H9 (cell line): ENCODE measurements at regions not wholly inside any gene's neighbourhood (a gene's known extent, or its start where the extent isn't known, plus 50 kb on each side); places are given as distances from the start of the nearest gene placed in this dataset.

Source experiments
- DNase-seq: peaks from one replicate; pipeline ENCODE4 v3.0.0-alpha.2; 2017
- H2AFZ ChIP-seq: one replicate; pipeline ENCODE4 v1.6.1; 2013; ENCODE audit warnings: mild to moderate bottlenecking, low read length, control low read depth, moderate library complexity
- H2AK5ac ChIP-seq: 2 replicates; pipeline ENCODE4 v1.6.1; 2013; ENCODE audit warnings: low read length, control low read depth, mixed read lengths; ENCODE audit not compliant: insufficient read length
- H2BK120ac ChIP-seq: one replicate; pipeline ENCODE4 v1.6.1; 2013; ENCODE audit warnings: low read depth, mild to moderate bottlenecking, low read length, control low read depth, inconsistent platforms; ENCODE audit not compliant: poor library complexity, severe bottlenecking
- H2BK12ac ChIP-seq: 2 replicates; pipeline ENCODE4 v1.6.1; 2013; ENCODE audit warnings: low read length, control low read depth, mixed read lengths, low read depth; ENCODE audit not compliant: insufficient read length
- H2BK15ac ChIP-seq: 2 replicates; pipeline ENCODE4 v1.6.1; 2013; ENCODE audit warnings: low read depth, low read length, control low read depth
- H2BK20ac ChIP-seq: one replicate; pipeline ENCODE4 v1.6.1; 2013; ENCODE audit warnings: low read depth, mild to moderate bottlenecking, low read length, control low read depth, inconsistent platforms; ENCODE audit not compliant: poor library complexity, severe bottlenecking
- H2BK5ac ChIP-seq: 2 replicates; pipeline ENCODE4 v1.6.1; 2013; ENCODE audit warnings: low read length, control low read depth, mixed read lengths; ENCODE audit not compliant: insufficient read length
- H3K14ac ChIP-seq: 2 replicates; pipeline ENCODE4 v1.6.1; 2013; ENCODE audit warnings: low read length, control low read depth; ENCODE audit not compliant: insufficient read depth
- H3K18ac ChIP-seq: 2 replicates; pipeline ENCODE4 v1.6.1; 2013; ENCODE audit warnings: low read depth, mild to moderate bottlenecking, mixed read lengths, low read length, control low read depth; ENCODE audit not compliant: insufficient read length
- H3K23ac ChIP-seq: 2 replicates; pipeline ENCODE4 v1.6.1; 2013; ENCODE audit warnings: low read length, control low read depth, mixed read lengths, low read depth; ENCODE audit not compliant: insufficient read length
- H3K23me2 ChIP-seq: 2 replicates; pipeline ENCODE4 v1.6.1; 2013; ENCODE audit warnings: low read depth, mild to moderate bottlenecking, mixed read lengths, low read length, control low read depth; ENCODE audit not compliant: insufficient read length, poor library complexity, severe bottlenecking
- H3K27ac ChIP-seq: 2 replicates; pipeline ENCODE4 v1.5.1; 2013; ENCODE audit warnings: low read length, control low read depth, mixed read lengths, low read depth; ENCODE audit not compliant: insufficient read length
- H3K27me3 ChIP-seq: 2 replicates; pipeline ENCODE4 v1.6.1; 2013; ENCODE audit warnings: low read length, control low read depth, inconsistent platforms; ENCODE audit not compliant: insufficient read depth
- H3K4ac ChIP-seq: 2 replicates; pipeline ENCODE4 v1.6.1; 2013; ENCODE audit warnings: low read depth, mild to moderate bottlenecking, control low read depth, inconsistent platforms, low read length, moderate library complexity
- H3K4me1 ChIP-seq: 2 replicates; pipeline ENCODE4 v1.6.1; 2013; ENCODE audit warnings: low read length, control low read depth, inconsistent platforms; ENCODE audit not compliant: insufficient read depth
- H3K4me2 ChIP-seq: 2 replicates; pipeline ENCODE4 v1.6.1; 2013; ENCODE audit warnings: low read length, control low read depth, mixed read lengths; ENCODE audit not compliant: insufficient read length, insufficient read depth
- H3K56ac ChIP-seq: 2 replicates; pipeline ENCODE4 v1.6.1; 2013; ENCODE audit warnings: low read depth, mild to moderate bottlenecking, mixed read lengths, low read length, control low read depth; ENCODE audit not compliant: insufficient read length
- H3K79me1 ChIP-seq: 2 replicates; pipeline ENCODE4 v1.6.1; 2013; ENCODE audit warnings: low read depth, mild to moderate bottlenecking, moderate library complexity, low read length, control low read depth, inconsistent platforms; ENCODE audit not compliant: insufficient read depth, poor library complexity, severe bottlenecking
- H3K79me2 ChIP-seq: 2 replicates; pipeline ENCODE4 v1.6.1; 2013; ENCODE audit warnings: low read length, control low read depth, inconsistent platforms; ENCODE audit not compliant: insufficient read depth
- H3K9ac ChIP-seq: 2 replicates; pipeline ENCODE4 v1.6.1; 2013; ENCODE audit warnings: low read length, control low read depth, mixed read lengths; ENCODE audit not compliant: insufficient read length; ENCODE audit errors: extremely low read depth
- H3K9me3 ChIP-seq: one replicate; pipeline ENCODE4 v1.6.1; 2013; ENCODE audit warnings: low read depth, low read length, inconsistent platforms; ENCODE audit not compliant: control insufficient read depth
- H3T11ph ChIP-seq: one replicate; pipeline ENCODE4 v1.6.1; 2013; ENCODE audit warnings: mild to moderate bottlenecking, low read length, control low read depth, inconsistent platforms
- H4K20me1 ChIP-seq: one replicate; pipeline ENCODE4 v1.6.1; 2013; ENCODE audit not compliant: control insufficient read depth, insufficient read length, insufficient read depth
- H4K5ac ChIP-seq: 2 replicates; pipeline ENCODE4 v1.6.1; 2013; ENCODE audit warnings: low read depth, mild to moderate bottlenecking, mixed read lengths, low read length, control low read depth; ENCODE audit not compliant: insufficient read length
- H4K8ac ChIP-seq: replicated peaks from 2 replicates; pipeline ENCODE4 v1.6.1; 2013; ENCODE audit warnings: low read length, control low read depth, mixed read lengths, low read depth; ENCODE audit not compliant: insufficient read length
- H4K91ac ChIP-seq: 2 replicates; pipeline ENCODE4 v1.6.1; 2013; ENCODE audit warnings: low read depth, mild to moderate bottlenecking, moderate library complexity, mixed read lengths, low read length, control low read depth; ENCODE audit not compliant: insufficient read length
- H3K27ac Mint-ChIP-seq, 3 experiments: 2 replicates in 2 of 3; 3 replicates in 1 of 3; pipeline ENCODE4 v1.8.0; 2020 to 2021; ENCODE audit warnings: mixed read lengths in 3 of 3, mild to moderate bottlenecking in 1 of 3, moderate library complexity in 1 of 3
- H3K27me3 Mint-ChIP-seq: 2 replicates; pipeline ENCODE4 v1.8.0; 2021; ENCODE audit warnings: low read depth, mild to moderate bottlenecking, moderate library complexity, mixed read lengths
- H3K36me3 Mint-ChIP-seq, 3 experiments: 2 replicates in 2 of 3; 3 replicates in 1 of 3; pipeline ENCODE4 v1.8.0; 2020 to 2021; ENCODE audit warnings: low read depth in 3 of 3, mixed read lengths in 3 of 3; ENCODE audit not compliant: insufficient read depth in 1 of 3
- H3K4me1 Mint-ChIP-seq, 2 experiments: 2 replicates each; pipeline ENCODE4 v1.8.0; 2020; ENCODE audit warnings: mixed read lengths in 2 of 2
- H3K4me3 Mint-ChIP-seq, 2 experiments: 2 replicates in 1 of 2; 3 replicates in 1 of 2; pipeline ENCODE4 v1.8.0; 2020 to 2021; ENCODE audit warnings: mild to moderate bottlenecking in 2 of 2, mixed read lengths in 2 of 2, moderate library complexity in 1 of 2
- H3K9me3 Mint-ChIP-seq, 2 experiments: 2 replicates in 1 of 2; 3 replicates in 1 of 2; pipeline ENCODE4 v1.8.0; 2020; ENCODE audit warnings: mild to moderate bottlenecking in 2 of 2, mixed read lengths in 2 of 2, moderate library complexity in 1 of 2
- WGBS: extraction: QIAGEN DNeasy Blood & Tissue Kit; methylation state at CpG from one replicate; pipeline ENCODE4 v1.1.7; 2013; ENCODE audit warnings: missing lambda C conversion rate, low lambda C conversion rate, mixed read lengths; ENCODE audit not compliant: insufficient read length; ENCODE audit errors: extremely low coverage; 5-methylcytosine and 5-hydroxymethylcytosine counted together
- TF ChIP-seq, protein P1 (sequence below): fragments of 200-600 bp; sonication (generic); conservative IDR thresholded peaks from 3 replicates; pipeline ENCODE4 v1.8.0; 2021; ENCODE audit warnings: antibody characterized with exemption, mild to moderate bottlenecking

DNA sequence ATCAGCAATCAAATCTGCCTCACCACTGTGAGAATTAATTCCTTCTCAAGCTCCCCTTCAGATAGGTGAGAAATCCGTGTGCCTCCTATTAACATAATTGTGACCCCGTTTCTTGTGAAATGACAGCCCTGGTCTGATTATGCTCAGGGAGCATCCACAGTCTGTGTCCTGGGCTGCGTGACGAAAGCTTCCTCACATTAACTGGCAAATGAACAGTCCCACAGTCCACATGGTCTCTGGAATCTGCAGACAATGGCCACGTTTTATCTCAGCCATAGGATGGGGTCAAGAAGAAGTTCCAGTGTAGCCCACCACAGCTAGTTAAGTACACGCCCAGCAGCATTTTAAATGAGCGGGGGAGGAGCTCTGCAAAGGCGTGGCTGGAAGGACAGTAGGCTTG is 229.2 kb downstream of the RPS24 start:
- H2AK5ac ChIP-seq = no peak overlapping the region
- no peaks in the 10 kb centered on the region for H3K79me2 ChIP-seq
- peaks cover 3 to 4% of the 10 kb centered on the region in 2 experiments; a peak in 3 of 5 replicates for H3K9me3 Mint-ChIP-seq
- no peak overlapping the region for H2BK20ac ChIP-seq
- no peak overlapping the region for H2BK5ac ChIP-seq
- no peak overlapping the region for H3K4me3 Mint-ChIP-seq
- no peak overlapping the region for H3T11ph ChIP-seq
- H3K27me3 Mint-ChIP-seq = peaks cover 5% of the 10 kb centered on the region
- DNase-seq = no peak
- no peaks in the 10 kb centered on the region for H3K9me3 ChIP-seq
- H2BK120ac ChIP-seq = no peak overlapping the region
- H2BK12ac ChIP-seq = no peak overlapping the region
- H3K4me1 ChIP-seq = no peaks in the 10 kb centered on the region
- H2BK15ac ChIP-seq = no peak overlapping the region
- H4K91ac ChIP-seq = no peak overlapping the region
- peaks cover 0 to under 1% (median 0%) of the 10 kb centered on the region in 3 experiments; a peak in 2 of 7 replicates for H3K36me3 Mint-ChIP-seq
- no peaks in the 10 kb centered on the region for H3K79me1 ChIP-seq
- no peaks in the 10 kb centered on the region for H3K23me2 ChIP-seq
- H3K27ac ChIP-seq = no peak overlapping the region
- H3K4ac ChIP-seq = no peak overlapping the region
- H3K4me1 Mint-ChIP-seq = no peaks in the 10 kb centered on the region
- no peak overlapping the region for H3K4me2 ChIP-seq
- H3K18ac ChIP-seq = no peak overlapping the region
- no peaks in the 10 kb centered on the region for H3K27me3 ChIP-seq
- no peak overlapping the region for H3K23ac ChIP-seq
- no peak overlapping the region for H3K56ac ChIP-seq
- WGBS = no CpG with 5 or more reads among the region's 8 CpGs
- H3K27ac Mint-ChIP-seq = no peak overlapping the region
- no peak overlapping the region for H2AFZ ChIP-seq
- no peak overlapping the region for H3K14ac ChIP-seq
- H4K20me1 ChIP-seq = no peaks in the 10 kb centered on the region
- no peak overlapping the region for H3K9ac ChIP-seq
- no peak overlapping the region for H4K5ac ChIP-seq
- TF ChIP-seq, protein P1, sequence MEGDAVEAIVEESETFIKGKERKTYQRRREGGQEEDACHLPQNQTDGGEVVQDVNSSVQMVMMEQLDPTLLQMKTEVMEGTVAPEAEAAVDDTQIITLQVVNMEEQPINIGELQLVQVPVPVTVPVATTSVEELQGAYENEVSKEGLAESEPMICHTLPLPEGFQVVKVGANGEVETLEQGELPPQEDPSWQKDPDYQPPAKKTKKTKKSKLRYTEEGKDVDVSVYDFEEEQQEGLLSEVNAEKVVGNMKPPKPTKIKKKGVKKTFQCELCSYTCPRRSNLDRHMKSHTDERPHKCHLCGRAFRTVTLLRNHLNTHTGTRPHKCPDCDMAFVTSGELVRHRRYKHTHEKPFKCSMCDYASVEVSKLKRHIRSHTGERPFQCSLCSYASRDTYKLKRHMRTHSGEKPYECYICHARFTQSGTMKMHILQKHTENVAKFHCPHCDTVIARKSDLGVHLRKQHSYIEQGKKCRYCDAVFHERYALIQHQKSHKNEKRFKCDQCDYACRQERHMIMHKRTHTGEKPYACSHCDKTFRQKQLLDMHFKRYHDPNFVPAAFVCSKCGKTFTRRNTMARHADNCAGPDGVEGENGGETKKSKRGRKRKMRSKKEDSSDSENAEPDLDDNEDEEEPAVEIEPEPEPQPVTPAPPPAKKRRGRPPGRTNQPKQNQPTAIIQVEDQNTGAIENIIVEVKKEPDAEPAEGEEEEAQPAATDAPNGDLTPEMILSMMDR = no peak
- no peak overlapping the region for H4K8ac ChIP-seq
